ENCODE measurements at regions not wholly inside any gene's neighbourhood (a gene's known extent, or its start where the extent isn't known, plus 50 kb on each side); places are given as distances from the start of the nearest gene placed in this dataset.

GRCh38 chr18:72648079-72648478 lies 103.9 kb upstream of the CBLN2 start:
- TF ChIP-seq ZNF398 (tag by site-specific recombination; IDR thresholded peaks at IDR 0.05) (no peak), CTCF (tag by site-specific recombination; IDR thresholded peaks at IDR 0.05) (no peak), ZNF404 (tag by site-specific recombination; IDR thresholded peaks at IDR 0.05) (no peak), REST (tag by site-specific recombination; IDR thresholded peaks at IDR 0.05) (no peak), ZNF274 (IDR thresholded peaks at IDR 0.05; ENCODE audit: low read length) (no peak), ZNF274 (tag by site-specific recombination; IDR thresholded peaks at IDR 0.05; ENCODE audit: borderline replicate concordance) (no peak), PRDM6 (tag by site-specific recombination; IDR thresholded peaks at IDR 0.05) (no peak), ZXDB (tag by site-specific recombination; IDR thresholded peaks at IDR 0.05) (no peak), ZNF155 (tag by site-specific recombination; IDR thresholded peaks at IDR 0.05) (no peak), AEBP2 (tag by site-specific recombination; IDR thresholded peaks at IDR 0.05; ENCODE audit: borderline replicate concordance) (no peak), ATF2 (tag by site-specific recombination; IDR thresholded peaks at IDR 0.05; ENCODE audit: low read depth) (no peak), RBAK (tag by site-specific recombination; IDR thresholded peaks at IDR 0.05) (no peak), SCRT2 (tag by site-specific recombination; IDR thresholded peaks at IDR 0.05) (no peak), ZNF501 (tag by site-specific recombination; IDR thresholded peaks at IDR 0.05) (no peak)

All from HEK293 (cell line).